Loucy (cell line): ENCODE measurements at regions not wholly inside any gene's neighbourhood (a gene's known extent, or its start where the extent isn't known, plus 50 kb on each side); places are given as distances from the start of the nearest gene placed in this dataset.

Experiments
- H2AFZ ChIP-seq: fragments of 200-600 bp; sonication (generic); 2 replicates; pipeline ENCODE4 v1.6.0; 2016; ENCODE audit warnings: antibody characterized with exemption, mild to moderate bottlenecking, low read length, moderate library complexity
- H3F3A ChIP-seq: fragments of 200-600 bp; 2 replicates; pipeline ENCODE4 v1.6.0; 2016; ENCODE audit warnings: antibody characterized with exemption, low read depth, mild to moderate bottlenecking
- H3K27me3 ChIP-seq: fragments of 200-600 bp; sonication (generic); 2 replicates; pipeline ENCODE4 v1.6.1; 2014; ENCODE audit warnings: low read length, mild to moderate bottlenecking; ENCODE audit not compliant: insufficient read depth, poor library complexity, severe bottlenecking
- H3K36me3 ChIP-seq: fragments of 200-600 bp; sonication (generic); 2 replicates; pipeline ENCODE4 v1.6.1; 2016; ENCODE audit warnings: low read length; ENCODE audit not compliant: insufficient read depth
- H3K4me1 ChIP-seq: fragments of 200-600 bp; sonication (generic); 2 replicates; pipeline ENCODE4 v1.5.1; 2014; ENCODE audit warnings: low read length, mild to moderate bottlenecking; ENCODE audit not compliant: insufficient read depth, poor library complexity, severe bottlenecking
- H3K4me2 ChIP-seq: fragments of 200-600 bp; sonication (generic); 2 replicates; pipeline ENCODE4 v1.6.0; 2014; ENCODE audit warnings: antibody characterized with exemption, low read length, low read depth, mild to moderate bottlenecking; ENCODE audit not compliant: poor library complexity, severe bottlenecking
- H3K4me3 ChIP-seq: fragments of 200-600 bp; sonication (generic); 2 replicates; pipeline ENCODE4 v1.5.1; 2014; ENCODE audit warnings: low read length, mild to moderate bottlenecking, mixed read lengths; ENCODE audit not compliant: poor library complexity, severe bottlenecking
- H3K79me2 ChIP-seq: fragments of 200-600 bp; sonication (generic); 2 replicates; pipeline ENCODE4 v1.6.1; 2014; ENCODE audit warnings: low read length; ENCODE audit not compliant: insufficient read depth
- H3K9ac ChIP-seq: fragments of 200-600 bp; sonication (generic); 2 replicates; pipeline ENCODE4 v1.6.0; 2014; ENCODE audit warnings: mild to moderate bottlenecking, low read depth, low read length, moderate library complexity; ENCODE audit not compliant: poor library complexity, severe bottlenecking
- H3K9me2 ChIP-seq: fragments of 200-600 bp; sonication (generic); replicated peaks from 2 replicates; pipeline ENCODE4 v1.6.1; 2016; ENCODE audit warnings: low read depth, low read length, mixed read lengths
- H3K9me3 ChIP-seq: fragments of 200-600 bp; sonication (generic); 2 replicates; pipeline ENCODE4 v1.6.1; 2014; ENCODE audit warnings: mild to moderate bottlenecking, antibody characterized with exemption, low read length, low read depth; ENCODE audit not compliant: insufficient read depth
- H4K20me1 ChIP-seq: fragments of 200-600 bp; sonication (generic); 2 replicates; pipeline ENCODE4 v1.6.0; 2014; ENCODE audit warnings: antibody characterized with exemption, low read length, mild to moderate bottlenecking; ENCODE audit not compliant: insufficient read depth, poor library complexity, severe bottlenecking
- CTCF ChIP-seq: fragments of 200-600 bp; sonication (generic); conservative IDR thresholded peaks from 2 replicates; pipeline ENCODE4 v1.5.1; 2014; ENCODE audit warnings: mild to moderate bottlenecking, antibody characterized with exemption, low read length
- EZH2phosphoT487 ChIP-seq: fragments of 200-600 bp; IDR thresholded peaks from 2 replicates; pipeline ENCODE4 v1.6.1; 2018; ENCODE audit warnings: antibody characterized with exemption, mild to moderate bottlenecking, moderate library complexity, borderline replicate concordance

- TF ChIP-seq EZH2phosphoT487 = no peak
- no peak for TF ChIP-seq CTCF
- no peaks in the 10 kb centered on the region for H3K79me2 ChIP-seq
- no peaks in the 10 kb centered on the region for H3K27me3 ChIP-seq
- H3K4me3 ChIP-seq = peak overlapping the region; percentile 39
- H2AFZ ChIP-seq = 0 out of 2 replicates have a peak overlapping the region, but pooled peaks have one; percentile 49
- no peaks in the 10 kb centered on the region; the same call in 1 of the 2 replicates for H3F3A ChIP-seq
- H3K36me3 ChIP-seq = no peaks in the 10 kb centered on the region
- H4K20me1 ChIP-seq = no peaks in the 10 kb centered on the region
- peak overlapping the region; percentile 76 for H3K9ac ChIP-seq
- peak overlapping the region; percentile 86 for H3K4me2 ChIP-seq
- peaks cover 90% of the 10 kb centered on the region for H3K4me1 ChIP-seq
- no peaks in the 10 kb centered on the region for H3K9me2 ChIP-seq
- no peaks in the 10 kb centered on the region for H3K9me3 ChIP-seq
These were observed 77.9 kb upstream of the PRR23C start for GRCh38 chr3:139122612-139123011.

- TF ChIP-seq EZH2phosphoT487 (no peak), CTCF (no peak)
- Histone ChIP-seq H3F3A (no peaks in the 10 kb centered on the region; the same call in 1 of the 2 replicates), H3K9me2 (no peaks in the 10 kb centered on the region), H3K79me2 (no peaks in the 10 kb centered on the region), H3K4me1 (peaks cover 86% of the 10 kb centered on the region), H3K9me3 (no peaks in the 10 kb centered on the region), H3K9ac (peak overlapping the region; percentile 76), H3K36me3 (no peaks in the 10 kb centered on the region), H4K20me1 (no peaks in the 10 kb centered on the region), H2AFZ (peak overlapping the region; percentile 49; the same call in 1 of the 2 replicates), H3K27me3 (no peaks in the 10 kb centered on the region), H3K4me2 (peak overlapping the region; percentile 86), H3K4me3 (peak overlapping the region; percentile 39)
These were observed 78.8 kb upstream of the PRR23C start for GRCh38 chr3:139123377-139124095.

- no peak for TF ChIP-seq CTCF
- TF ChIP-seq EZH2phosphoT487 = no peak
- no peak overlapping the region for H2AFZ ChIP-seq
- H3K27me3 ChIP-seq = no peaks in the 10 kb centered on the region
- H4K20me1 ChIP-seq = no peaks in the 10 kb centered on the region
- no peak overlapping the region for H3K4me3 ChIP-seq
- no peaks in the 10 kb centered on the region; the same call in 1 of the 2 replicates for H3F3A ChIP-seq
- no peaks in the 10 kb centered on the region for H3K36me3 ChIP-seq
- peak overlapping the region; percentile 86 for H3K4me2 ChIP-seq
- H3K9me3 ChIP-seq = no peaks in the 10 kb centered on the region
- H3K79me2 ChIP-seq = no peaks in the 10 kb centered on the region
- H3K9ac ChIP-seq = peak overlapping the region; percentile 76
- H3K9me2 ChIP-seq = no peaks in the 10 kb centered on the region
- H3K4me1 ChIP-seq = peaks cover 83% of the 10 kb centered on the region
These were observed 79.5 kb upstream of the PRR23C start for GRCh38 chr3:139124197-139124596.
